DOHH2 (cell line): ENCODE measurements at regions not wholly inside any gene's neighbourhood (a gene's known extent, or its start where the extent isn't known, plus 50 kb on each side); places are given as distances from the start of the nearest gene placed in this dataset.

Experiments used
- H3F3A ChIP-seq: fragments of 200-600 bp; sonication (generic), shearing (Covaris generic); 2 replicates; pipeline ENCODE4 v1.6.0; 2016; ENCODE audit warnings: antibody characterized with exemption, mild to moderate bottlenecking; ENCODE audit not compliant: control insufficient read depth, insufficient read depth
- H3K27ac ChIP-seq: fragments of 200-600 bp; sonication (generic); 2 replicates; pipeline ENCODE4 v1.5.1; 2014; ENCODE audit warnings: low read depth, mild to moderate bottlenecking, low read length, moderate library complexity
- H3K27me3 ChIP-seq: fragments of 200-600 bp; sonication (generic); 2 replicates; pipeline ENCODE4 v1.6.1; 2014; ENCODE audit warnings: mild to moderate bottlenecking, low read length, mixed read lengths; ENCODE audit not compliant: control insufficient read depth
- H3K36me3 ChIP-seq: fragments of 200-600 bp; sonication (generic); 2 replicates; pipeline ENCODE4 v1.6.1; 2014; ENCODE audit warnings: mild to moderate bottlenecking, low read length, moderate library complexity, mixed read lengths; ENCODE audit not compliant: control insufficient read depth
- H3K4me1 ChIP-seq: fragments of 200-600 bp; sonication (generic); 2 replicates; pipeline ENCODE4 v1.6.1; 2014; ENCODE audit warnings: mild to moderate bottlenecking, low read length, mixed read lengths; ENCODE audit not compliant: control insufficient read depth
- H3K4me2 ChIP-seq: fragments of 200-600 bp; sonication (generic); 2 replicates; pipeline ENCODE4 v1.6.0; 2014; ENCODE audit warnings: mild to moderate bottlenecking, low read length, moderate library complexity
- H3K4me3 ChIP-seq: fragments of 200-600 bp; sonication (generic); 2 replicates; pipeline ENCODE4 v1.5.1; 2014; ENCODE audit warnings: mild to moderate bottlenecking, low read length, mixed read lengths
- H3K79me2 ChIP-seq: fragments of 200-600 bp; sonication (generic); 2 replicates; pipeline ENCODE4 v1.6.1; 2014; ENCODE audit warnings: mild to moderate bottlenecking, low read length, mixed read lengths; ENCODE audit not compliant: control insufficient read depth
- H3K9me2 ChIP-seq: fragments of 200-600 bp; sonication (generic); replicated peaks from 2 replicates; pipeline ENCODE4 v1.6.1; 2014; ENCODE audit warnings: mild to moderate bottlenecking, low read length, mixed read lengths; ENCODE audit not compliant: control insufficient read depth
- H3K9me3 ChIP-seq: fragments of 200-600 bp; sonication (generic); 2 replicates; pipeline ENCODE4 v1.6.1; 2014; ENCODE audit warnings: antibody characterized with exemption, low read length, mixed read lengths; ENCODE audit not compliant: control insufficient read depth, insufficient read depth
- H4K20me1 ChIP-seq: fragments of 200-600 bp; sonication (generic); 2 replicates; pipeline ENCODE4 v1.6.0; 2014; ENCODE audit warnings: low read depth, mild to moderate bottlenecking, antibody characterized with exemption, low read length, moderate library complexity; ENCODE audit not compliant: control insufficient read depth, insufficient read depth
- CTCF ChIP-seq: fragments of 200-600 bp; sonication (generic); IDR thresholded peaks from one replicate; pipeline ENCODE4 v1.5.1; 2014; ENCODE audit warnings: antibody characterized with exemption, mild to moderate bottlenecking, low read depth, low read length; ENCODE audit not compliant: poor library complexity, severe bottlenecking
- EZH2phosphoT487 ChIP-seq: fragments of 200-600 bp; sonication (generic); IDR thresholded peaks from 2 replicates; pipeline ENCODE4 v1.6.1; 2017; ENCODE audit warnings: borderline replicate concordance, mild to moderate bottlenecking, antibody characterized with exemption, low read length, moderate library complexity, mixed read lengths

- no peaks in the 10 kb centered on the region for H4K20me1 ChIP-seq
- H3K36me3 ChIP-seq: no peaks in the 10 kb centered on the region
- no peaks in the 10 kb centered on the region for H3F3A ChIP-seq
- no peaks in the 10 kb centered on the region for H3K9me3 ChIP-seq
- H3K27me3 ChIP-seq: no peaks in the 10 kb centered on the region
- no peak overlapping the region for H3K27ac ChIP-seq
- no peak overlapping the region for H3K4me2 ChIP-seq
- no peak for TF ChIP-seq EZH2phosphoT487
- no peak for TF ChIP-seq CTCF
- no peaks in the 10 kb centered on the region for H3K79me2 ChIP-seq
- no peaks in the 10 kb centered on the region for H3K9me2 ChIP-seq
- H3K4me3 ChIP-seq: no peak overlapping the region
- H3K4me1 ChIP-seq: no peaks in the 10 kb centered on the region
Observed at GRCh38 chr20:60591172-60591799, 633.1 kb downstream of the CDH26 start.

DNA sequence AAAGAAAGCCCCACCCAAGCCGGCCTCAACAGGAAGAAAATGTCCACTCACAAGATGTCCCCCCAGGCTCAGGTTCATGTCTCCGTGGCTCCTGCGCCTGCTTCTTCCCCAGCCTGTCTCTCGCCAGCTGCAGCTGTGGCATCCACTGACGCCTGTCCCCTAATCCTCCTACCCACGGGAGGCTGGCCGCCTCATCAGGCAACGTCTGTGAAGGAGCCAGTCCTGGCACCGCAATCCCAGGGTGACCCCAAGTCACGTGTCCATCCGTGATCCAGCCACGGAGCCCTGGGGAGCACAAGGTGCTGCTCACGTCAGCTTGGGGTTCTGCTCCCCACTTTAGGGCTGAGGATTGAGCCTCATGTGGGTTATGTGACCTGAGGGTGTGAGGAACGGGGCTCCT lies 640.3 kb downstream of the CDH26 start:
- Histone ChIP-seq H4K20me1 (no peaks in the 10 kb centered on the region), H3K27me3 (no peaks in the 10 kb centered on the region), H3F3A (no peaks in the 10 kb centered on the region), H3K4me2 (no peak overlapping the region), H3K4me1 (no peaks in the 10 kb centered on the region), H3K9me3 (peaks cover 3% of the 10 kb centered on the region; the same call in 1 of the 2 replicates), H3K36me3 (no peaks in the 10 kb centered on the region), H3K4me3 (no peak overlapping the region), H3K27ac (no peak overlapping the region), H3K79me2 (no peaks in the 10 kb centered on the region), H3K9me2 (no peaks in the 10 kb centered on the region)
- TF ChIP-seq CTCF: no peak
- no peak for TF ChIP-seq EZH2phosphoT487

GRCh38 chr20:60599381-60599780 lies 641.2 kb downstream of the CDH26 start:
- peaks cover 3% of the 10 kb centered on the region; the same call in 1 of the 2 replicates for H3K9me3 ChIP-seq
- no peaks in the 10 kb centered on the region for H3K36me3 ChIP-seq
- no peaks in the 10 kb centered on the region for H3F3A ChIP-seq
- no peak overlapping the region for H3K27ac ChIP-seq
- no peaks in the 10 kb centered on the region for H3K79me2 ChIP-seq
- no peak overlapping the region for H3K4me3 ChIP-seq
- TF ChIP-seq EZH2phosphoT487 (no peak), CTCF (no peak)
- no peaks in the 10 kb centered on the region for H3K4me1 ChIP-seq
- no peaks in the 10 kb centered on the region for H3K27me3 ChIP-seq
- no peak overlapping the region for H3K4me2 ChIP-seq
- H4K20me1 ChIP-seq: no peaks in the 10 kb centered on the region
- no peaks in the 10 kb centered on the region for H3K9me2 ChIP-seq
